Esophagus muscularis mucosa (tissue), 4 donors: ENCODE measurements at regions not wholly inside any gene's neighbourhood (a gene's known extent, or its start where the extent isn't known, plus 50 kb on each side); places are given as distances from the start of the nearest gene placed in this dataset.
"Not testable (repeated sequence)": the region's sequence is repeated elsewhere in the genome, so short reads cannot be mapped to it uniquely, and the experiment has no call there.

ENCODE experiments used
- DNase-seq: peaks from one replicate; pipeline ENCODE4 v3.0.0-alpha.2; 2017; ENCODE audit errors: extremely low spot score
- H3K27ac ChIP-seq, 4 donors: fragments of 200-600 bp; sonication (generic); replicated peaks in 1 of 4; 1 replicate in 3 of 4; 2 replicates in 1 of 4; pipeline ENCODE4 v1.5.1; 2016 to 2019; ENCODE audit warnings: mild to moderate bottlenecking in 1 of 4
- H3K27me3 ChIP-seq, 4 donors: fragments of 200-600 bp; sonication (generic); one replicate each; pipeline versions ENCODE4 v1.5.1 to v1.6.0; 2016 to 2019
- H3K36me3 ChIP-seq, 4 donors: fragments of 200-600 bp; sonication (generic); one replicate each; pipeline ENCODE4 v1.5.1; 2016 to 2019
- H3K4me1 ChIP-seq, 4 donors: fragments of 200-600 bp; sonication (generic); one replicate each; pipeline ENCODE4 v1.5.1; 2016 to 2019
- H3K4me3 ChIP-seq, 4 donors: fragments of 200-600 bp; sonication (generic); 1 replicate in 2 of 4; 2 replicates in 2 of 4; pipeline ENCODE4 v1.5.1; 2016 to 2019; ENCODE audit warnings: mild to moderate bottlenecking in 4 of 4, moderate library complexity in 1 of 4
- H3K9me3 ChIP-seq, 4 donors: fragments of 200-600 bp; sonication (generic); 1 replicate in 3 of 4; 2 replicates in 1 of 4; pipeline ENCODE4 v1.5.1; 2016 to 2019
- CTCF ChIP-seq, 3 experiments: fragments of 200-600 bp in 2 of 3; fragments of 450-650 bp in 1 of 3; sonication (generic) in 2 of 3; IDR thresholded peaks; one replicate each; pipeline ENCODE4 v1.5.1; 2017 to 2019; ENCODE audit warnings: antibody characterized with exemption in 3 of 3, mild to moderate bottlenecking in 2 of 3, moderate library complexity in 1 of 3
- EP300 ChIP-seq: sonication (generic); formaldehyde crosslinking; IDR thresholded peaks from one replicate; pipeline ENCODE4 v1.6.1; 2017; ENCODE audit warnings: antibody characterized with exemption
- POLR2A ChIP-seq: fragments of 450-650 bp; IDR thresholded peaks from one replicate; pipeline ENCODE4 v1.6.1; 2017; ENCODE audit warnings: antibody characterized with exemption, moderate library complexity, mild to moderate bottlenecking, low read depth
- POLR2AphosphoS5 ChIP-seq, 2 donors: sonication (generic); formaldehyde crosslinking; IDR thresholded peaks; one replicate each; pipeline ENCODE4 v1.6.1; 2017; ENCODE audit warnings: antibody characterized with exemption in 2 of 2
- WGBS: methylation state at CpG from one replicate; pipeline ENCODE4 v1.1.5; 2018; 5-methylcytosine and 5-hydroxymethylcytosine counted together
- intact Hi-C: fragments of 100-400 bp; cut with DNase I; formaldehyde crosslinking; loops from one replicate; pipeline ENCODE4 v1.15.1; 2023

GRCh38 chr14:105924951-105925591 lies 398.7 kb downstream of the TMEM121 start:
- Histone ChIP-seq H3K9me3 (peaks cover 0 to 20% (median 11%) of the 10 kb centered on the region in 4 donors), H3K27me3 (peaks cover 0 to 8% (median 0%) of the 10 kb centered on the region in 4 donors), H3K4me1 (no peaks in the 10 kb centered on the region), H3K27ac (no peak overlapping the region), H3K36me3 (no peaks in the 10 kb centered on the region), H3K4me3 (no peak overlapping the region)
- intact Hi-C loops = no loop called here
- WGBS = 88% methylated on average over 12 of the region's 13 CpGs
- no peak for DNase-seq
- TF ChIP-seq POLR2AphosphoS5 (IDR thresholded peaks at IDR 0.05) (no peak), CTCF (IDR thresholded peaks at IDR 0.05) (no peak), EP300 (no peak), POLR2A (no peak)

GRCh38 chr14:105925615-105926372 lies 399.4 kb downstream of the TMEM121 start:
- TF ChIP-seq EP300 (no peak), CTCF (IDR thresholded peaks at IDR 0.05) (no peak), POLR2A (no peak), POLR2AphosphoS5 (IDR thresholded peaks at IDR 0.05) (no peak)
- WGBS = 81% methylated on average over 10 of the region's 18 CpGs
- no peak for DNase-seq
- Histone ChIP-seq H3K36me3 (no peaks in the 10 kb centered on the region), H3K4me1 (no peaks in the 10 kb centered on the region), H3K27me3 (peaks cover 0 to 8% (median 0%) of the 10 kb centered on the region in 4 donors), H3K4me3 (no peak overlapping the region), H3K27ac (no peak overlapping the region), H3K9me3 (peaks cover 0 to 20% (median 11%) of the 10 kb centered on the region in 4 donors)
- intact Hi-C loops = no loop called here

- H3K4me3 ChIP-seq = no peak overlapping the region
- intact Hi-C loops = no loop called here
- no peak for DNase-seq
- no peaks in the 10 kb centered on the region for H3K36me3 ChIP-seq
- H3K27me3 ChIP-seq = peaks cover 0 to 8% (median 0%) of the 10 kb centered on the region in 4 donors
- 80% methylated on average over 13 of the region's 18 CpGs for WGBS
- TF ChIP-seq CTCF (IDR thresholded peaks at IDR 0.05) (no peak), POLR2A (no peak), POLR2AphosphoS5 (IDR thresholded peaks at IDR 0.05) (no peak), EP300 (no peak)
- peaks cover 0 to 20% (median 11%) of the 10 kb centered on the region in 4 donors for H3K9me3 ChIP-seq
- H3K4me1 ChIP-seq = no peaks in the 10 kb centered on the region
- H3K27ac ChIP-seq = no peak overlapping the region
Measured at GRCh38 chr14:105926373-105927095, 400.2 kb downstream of the TMEM121 start.

GRCh38 chr14:105927096-105928060 lies 401.0 kb downstream of the TMEM121 start:
- intact Hi-C loops = no loop called here
- H3K36me3 ChIP-seq = no peaks in the 10 kb centered on the region
- H3K27ac ChIP-seq = no peak overlapping the region
- 76% methylated on average over 13 of the region's 25 CpGs for WGBS
- H3K4me1 ChIP-seq = no peaks in the 10 kb centered on the region
- H3K9me3 ChIP-seq = peaks cover 0 to 14% (median 6%) of the 10 kb centered on the region in 4 donors
- peaks cover 0 to 13% (median 0%) of the 10 kb centered on the region in 4 donors for H3K27me3 ChIP-seq
- no peak overlapping the region for H3K4me3 ChIP-seq
- no peak for DNase-seq
- no peak for TF ChIP-seq CTCF (IDR thresholded peaks at IDR 0.05)
- TF ChIP-seq POLR2A = no peak
- TF ChIP-seq EP300 = no peak
- TF ChIP-seq POLR2AphosphoS5 (IDR thresholded peaks at IDR 0.05) = no peak

- H3K4me3 ChIP-seq, H3K27ac ChIP-seq, H3K36me3 ChIP-seq, DNase-seq, H3K4me1 ChIP-seq, intact Hi-C loops: not testable (repeated sequence)
- peaks cover 0 to 22% (median 0%) of the 10 kb centered on the region in 4 donors for H3K27me3 ChIP-seq
- WGBS = 86% methylated on average over 13 of the region's 23 CpGs
- H3K9me3 ChIP-seq = peaks cover 0 to 10% (median 2%) of the 10 kb centered on the region in 4 donors
Measured at GRCh38 chr14:105928171-105929111, 402.1 kb downstream of the TMEM121 start.
